H9 (cell line): ENCODE measurements at regions not wholly inside any gene's neighbourhood (a gene's known extent, or its start where the extent isn't known, plus 50 kb on each side); places are given as distances from the start of the nearest gene placed in this dataset.
A peak's percentile ranks its signal among the peaks of the same experiment; 100 is the strongest.

ENCODE experiments used
- DNase-seq: peaks from one replicate; pipeline ENCODE4 v3.0.0-alpha.2; 2017
- H2AFZ ChIP-seq: one replicate; pipeline ENCODE4 v1.6.1; 2013; ENCODE audit warnings: mild to moderate bottlenecking, low read length, control low read depth, moderate library complexity
- H2AK5ac ChIP-seq: 2 replicates; pipeline ENCODE4 v1.6.1; 2013; ENCODE audit warnings: low read length, control low read depth, mixed read lengths; ENCODE audit not compliant: insufficient read length
- H2BK120ac ChIP-seq: one replicate; pipeline ENCODE4 v1.6.1; 2013; ENCODE audit warnings: low read depth, mild to moderate bottlenecking, low read length, control low read depth, inconsistent platforms; ENCODE audit not compliant: poor library complexity, severe bottlenecking
- H2BK12ac ChIP-seq: 2 replicates; pipeline ENCODE4 v1.6.1; 2013; ENCODE audit warnings: low read length, control low read depth, mixed read lengths, low read depth; ENCODE audit not compliant: insufficient read length
- H2BK15ac ChIP-seq: 2 replicates; pipeline ENCODE4 v1.6.1; 2013; ENCODE audit warnings: low read depth, low read length, control low read depth
- H2BK20ac ChIP-seq: one replicate; pipeline ENCODE4 v1.6.1; 2013; ENCODE audit warnings: low read depth, mild to moderate bottlenecking, low read length, control low read depth, inconsistent platforms; ENCODE audit not compliant: poor library complexity, severe bottlenecking
- H2BK5ac ChIP-seq: 2 replicates; pipeline ENCODE4 v1.6.1; 2013; ENCODE audit warnings: low read length, control low read depth, mixed read lengths; ENCODE audit not compliant: insufficient read length
- H3K14ac ChIP-seq: 2 replicates; pipeline ENCODE4 v1.6.1; 2013; ENCODE audit warnings: low read length, control low read depth; ENCODE audit not compliant: insufficient read depth
- H3K18ac ChIP-seq: 2 replicates; pipeline ENCODE4 v1.6.1; 2013; ENCODE audit warnings: low read depth, mild to moderate bottlenecking, mixed read lengths, low read length, control low read depth; ENCODE audit not compliant: insufficient read length
- H3K23ac ChIP-seq: 2 replicates; pipeline ENCODE4 v1.6.1; 2013; ENCODE audit warnings: low read length, control low read depth, mixed read lengths, low read depth; ENCODE audit not compliant: insufficient read length
- H3K23me2 ChIP-seq: 2 replicates; pipeline ENCODE4 v1.6.1; 2013; ENCODE audit warnings: low read depth, mild to moderate bottlenecking, mixed read lengths, low read length, control low read depth; ENCODE audit not compliant: insufficient read length, poor library complexity, severe bottlenecking
- H3K27ac ChIP-seq: 2 replicates; pipeline ENCODE4 v1.5.1; 2013; ENCODE audit warnings: low read length, control low read depth, mixed read lengths, low read depth; ENCODE audit not compliant: insufficient read length
- H3K27me3 ChIP-seq: 2 replicates; pipeline ENCODE4 v1.6.1; 2013; ENCODE audit warnings: low read length, control low read depth, inconsistent platforms; ENCODE audit not compliant: insufficient read depth
- H3K4ac ChIP-seq: 2 replicates; pipeline ENCODE4 v1.6.1; 2013; ENCODE audit warnings: low read depth, mild to moderate bottlenecking, control low read depth, inconsistent platforms, low read length, moderate library complexity
- H3K4me1 ChIP-seq: 2 replicates; pipeline ENCODE4 v1.6.1; 2013; ENCODE audit warnings: low read length, control low read depth, inconsistent platforms; ENCODE audit not compliant: insufficient read depth
- H3K4me2 ChIP-seq: 2 replicates; pipeline ENCODE4 v1.6.1; 2013; ENCODE audit warnings: low read length, control low read depth, mixed read lengths; ENCODE audit not compliant: insufficient read length, insufficient read depth
- H3K56ac ChIP-seq: 2 replicates; pipeline ENCODE4 v1.6.1; 2013; ENCODE audit warnings: low read depth, mild to moderate bottlenecking, mixed read lengths, low read length, control low read depth; ENCODE audit not compliant: insufficient read length
- H3K79me1 ChIP-seq: 2 replicates; pipeline ENCODE4 v1.6.1; 2013; ENCODE audit warnings: low read depth, mild to moderate bottlenecking, moderate library complexity, low read length, control low read depth, inconsistent platforms; ENCODE audit not compliant: insufficient read depth, poor library complexity, severe bottlenecking
- H3K79me2 ChIP-seq: 2 replicates; pipeline ENCODE4 v1.6.1; 2013; ENCODE audit warnings: low read length, control low read depth, inconsistent platforms; ENCODE audit not compliant: insufficient read depth
- H3K9ac ChIP-seq: 2 replicates; pipeline ENCODE4 v1.6.1; 2013; ENCODE audit warnings: low read length, control low read depth, mixed read lengths; ENCODE audit not compliant: insufficient read length; ENCODE audit errors: extremely low read depth
- H3K9me3 ChIP-seq: one replicate; pipeline ENCODE4 v1.6.1; 2013; ENCODE audit warnings: low read depth, low read length, inconsistent platforms; ENCODE audit not compliant: control insufficient read depth
- H3T11ph ChIP-seq: one replicate; pipeline ENCODE4 v1.6.1; 2013; ENCODE audit warnings: mild to moderate bottlenecking, low read length, control low read depth, inconsistent platforms
- H4K20me1 ChIP-seq: one replicate; pipeline ENCODE4 v1.6.1; 2013; ENCODE audit not compliant: control insufficient read depth, insufficient read length, insufficient read depth
- H4K5ac ChIP-seq: 2 replicates; pipeline ENCODE4 v1.6.1; 2013; ENCODE audit warnings: low read depth, mild to moderate bottlenecking, mixed read lengths, low read length, control low read depth; ENCODE audit not compliant: insufficient read length
- H4K8ac ChIP-seq: replicated peaks from 2 replicates; pipeline ENCODE4 v1.6.1; 2013; ENCODE audit warnings: low read length, control low read depth, mixed read lengths, low read depth; ENCODE audit not compliant: insufficient read length
- H4K91ac ChIP-seq: 2 replicates; pipeline ENCODE4 v1.6.1; 2013; ENCODE audit warnings: low read depth, mild to moderate bottlenecking, moderate library complexity, mixed read lengths, low read length, control low read depth; ENCODE audit not compliant: insufficient read length
- H3K27ac Mint-ChIP-seq, 3 experiments: 2 replicates in 2 of 3; 3 replicates in 1 of 3; pipeline ENCODE4 v1.8.0; 2020 to 2021; ENCODE audit warnings: mixed read lengths in 3 of 3, mild to moderate bottlenecking in 1 of 3, moderate library complexity in 1 of 3
- H3K27me3 Mint-ChIP-seq: 2 replicates; pipeline ENCODE4 v1.8.0; 2021; ENCODE audit warnings: low read depth, mild to moderate bottlenecking, moderate library complexity, mixed read lengths
- H3K36me3 Mint-ChIP-seq, 3 experiments: 2 replicates in 2 of 3; 3 replicates in 1 of 3; pipeline ENCODE4 v1.8.0; 2020 to 2021; ENCODE audit warnings: low read depth in 3 of 3, mixed read lengths in 3 of 3; ENCODE audit not compliant: insufficient read depth in 1 of 3
- H3K4me1 Mint-ChIP-seq, 2 experiments: 2 replicates each; pipeline ENCODE4 v1.8.0; 2020; ENCODE audit warnings: mixed read lengths in 2 of 2
- H3K4me3 Mint-ChIP-seq, 2 experiments: 2 replicates in 1 of 2; 3 replicates in 1 of 2; pipeline ENCODE4 v1.8.0; 2020 to 2021; ENCODE audit warnings: mild to moderate bottlenecking in 2 of 2, mixed read lengths in 2 of 2, moderate library complexity in 1 of 2
- H3K9me3 Mint-ChIP-seq, 2 experiments: 2 replicates in 1 of 2; 3 replicates in 1 of 2; pipeline ENCODE4 v1.8.0; 2020; ENCODE audit warnings: mild to moderate bottlenecking in 2 of 2, mixed read lengths in 2 of 2, moderate library complexity in 1 of 2
- CTCF ChIP-seq: fragments of 200-600 bp; sonication (generic); conservative IDR thresholded peaks from 3 replicates; pipeline ENCODE4 v1.8.0; 2021; ENCODE audit warnings: antibody characterized with exemption, mild to moderate bottlenecking
- WGBS: extraction: QIAGEN DNeasy Blood & Tissue Kit; methylation state at CpG from one replicate; pipeline ENCODE4 v1.1.7; 2013; ENCODE audit warnings: missing lambda C conversion rate, low lambda C conversion rate, mixed read lengths; ENCODE audit not compliant: insufficient read length; ENCODE audit errors: extremely low coverage; 5-methylcytosine and 5-hydroxymethylcytosine counted together

DNA sequence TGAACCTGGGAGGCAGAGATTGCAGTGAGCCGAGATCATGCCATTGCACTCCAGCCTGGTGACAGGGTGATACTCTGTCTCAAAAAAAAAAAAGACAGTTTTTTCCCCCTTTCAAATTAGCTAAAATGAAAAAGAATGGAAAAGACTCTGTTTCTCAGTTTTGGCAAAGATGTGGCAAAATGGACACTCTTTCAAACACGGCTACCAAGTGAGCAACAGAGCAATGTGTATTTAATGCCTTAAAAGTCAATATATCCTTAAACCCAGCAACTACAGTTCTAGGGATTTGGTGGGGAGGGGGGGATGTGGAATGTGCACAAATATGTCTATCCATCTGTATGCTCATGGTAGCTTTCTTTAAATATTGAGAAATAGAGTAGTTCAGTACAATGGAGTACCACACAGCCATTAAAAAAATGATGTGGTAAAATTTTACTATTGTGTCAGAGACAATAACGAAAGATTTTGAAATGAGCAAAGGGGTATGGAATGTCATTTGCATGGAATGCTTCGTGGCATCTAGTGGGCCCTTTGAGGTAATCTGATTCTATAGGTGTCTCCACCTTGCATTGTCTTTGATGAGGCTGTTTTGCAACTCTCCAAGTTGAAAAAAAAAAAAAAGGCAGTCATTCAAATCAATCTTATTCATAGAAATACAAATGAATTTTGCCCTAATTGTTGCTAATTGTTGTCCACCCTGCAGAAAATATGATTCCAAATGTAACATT lies 108.1 kb downstream of the AXIN2 start:
- Histone ChIP-seq H3K4ac (no peak overlapping the region), H2AK5ac (no peak overlapping the region), H2BK5ac (no peak overlapping the region), H2AFZ (no peak overlapping the region), H3K9ac (no peak overlapping the region), H3K9me3 (no peaks in the 10 kb centered on the region), H4K91ac (no peak overlapping the region), H3K27ac (no peak overlapping the region), H4K20me1 (no peaks in the 10 kb centered on the region), H3K23ac (no peak overlapping the region), H3K79me1 (no peaks in the 10 kb centered on the region), H3K79me2 (no peaks in the 10 kb centered on the region), H4K5ac (no peak overlapping the region), H3K14ac (no peak overlapping the region), H2BK120ac (no peak overlapping the region), H2BK15ac (no peak overlapping the region), H4K8ac (no peak overlapping the region), H3K4me2 (no peak overlapping the region), H3T11ph (no peak overlapping the region), H3K27me3 (no peaks in the 10 kb centered on the region), H3K18ac (no peak overlapping the region), H3K56ac (no peak overlapping the region), H2BK12ac (no peak overlapping the region), H3K23me2 (no peaks in the 10 kb centered on the region), H3K4me1 (peaks cover 8% of the 10 kb centered on the region; the same call in 1 of the 2 replicates), H2BK20ac (no peak overlapping the region)
- Mint-ChIP-seq H3K4me1 (peaks cover 38 to 40% of the 10 kb centered on the region in 2 experiments), H3K9me3 (peaks cover 5 to 7% of the 10 kb centered on the region in 2 experiments; a peak in 3 of 5 replicates), H3K27ac (peak overlapping the region in 2 of 3 experiments; percentile 97 to 99; a peak in 5 of 7 replicates), H3K4me3 (no peak overlapping the region), H3K27me3 (no peaks in the 10 kb centered on the region; the same call in none of the 2 replicates), H3K36me3 (peaks cover 4 to 9% (median 4%) of the 10 kb centered on the region in 3 experiments; a peak in 3 of 7 replicates)
- TF ChIP-seq CTCF, result no peak
- DNase-seq, result no peak
- WGBS, result no CpG with 5 or more reads among the region's 4 CpGs
